Natural killer cell (primary cell): ENCODE measurements at regions not wholly inside any gene's neighbourhood (a gene's known extent, or its start where the extent isn't known, plus 50 kb on each side); places are given as distances from the start of the nearest gene placed in this dataset.

Experiments used
- ATAC-seq, 3 donors: fragments of 150-1000 bp in 2 of 3; fragments of 200-7000 bp in 1 of 3; cut with Tn5 transposase; 1 replicate in 1 of 3; 2 replicates in 2 of 3; pipeline ENCODE4 v1.10.0; 2021; ENCODE audit warnings: mild to moderate bottlenecking in 2 of 3, moderate library complexity in 2 of 3
- DNase-seq, 2 donors: peaks; one replicate each; pipeline versions ENCODE4 v3.0.0 to v3.0.0-alpha.2; 2013 to 2021; ENCODE audit warnings: mixed read lengths in 1 of 2
- H3K27ac ChIP-seq: one replicate; pipeline ENCODE4 v1.5.1; 2013; ENCODE audit warnings: mild to moderate bottlenecking, low read length
- H3K27me3 ChIP-seq: one replicate; pipeline ENCODE4 v1.6.1; 2013; ENCODE audit warnings: low read length; ENCODE audit not compliant: control insufficient read depth, insufficient read depth
- H3K36me3 ChIP-seq: one replicate; pipeline ENCODE4 v1.6.1; 2013; ENCODE audit warnings: low read length; ENCODE audit not compliant: control insufficient read depth, insufficient read depth
- H3K4me1 ChIP-seq: one replicate; pipeline ENCODE4 v1.6.1; 2013; ENCODE audit warnings: low read length; ENCODE audit not compliant: control insufficient read depth, insufficient read depth
- H3K4me3 ChIP-seq: one replicate; pipeline ENCODE4 v1.5.1; 2013; ENCODE audit warnings: low read length
- H3K9me3 ChIP-seq: one replicate; pipeline ENCODE4 v1.6.1; 2013; ENCODE audit warnings: low read length; ENCODE audit not compliant: control insufficient read depth, insufficient read depth
- H3K27ac Mint-ChIP-seq, 2 donors: one replicate each; pipeline ENCODE4 v1.8.0; 2022; ENCODE audit warnings: mild to moderate bottlenecking in 2 of 2, mixed read lengths in 2 of 2, moderate library complexity in 1 of 2
- H3K27me3 Mint-ChIP-seq, 2 donors: one replicate each; pipeline ENCODE4 v1.8.0; 2022; ENCODE audit warnings: low read depth in 2 of 2, mixed read lengths in 2 of 2
- H3K36me3 Mint-ChIP-seq: one replicate; pipeline ENCODE4 v1.8.0; 2022; ENCODE audit warnings: mixed read lengths
- H3K4me1 Mint-ChIP-seq, 2 donors: one replicate each; pipeline ENCODE4 v1.8.0; 2022; ENCODE audit warnings: mixed read lengths in 2 of 2
- H3K4me3 Mint-ChIP-seq: one replicate; pipeline ENCODE4 v1.8.0; 2022; ENCODE audit warnings: mild to moderate bottlenecking, moderate library complexity, mixed read lengths
- H3K9me3 Mint-ChIP-seq, 2 donors: one replicate each; pipeline ENCODE4 v1.8.0; 2022; ENCODE audit warnings: mixed read lengths in 2 of 2
- WGBS: methylation state at CpG from one replicate; pipeline ENCODE4 v1.1.7; 2013; ENCODE audit warnings: missing lambda C conversion rate; ENCODE audit not compliant: insufficient coverage; 5-methylcytosine and 5-hydroxymethylcytosine counted together
- intact Hi-C: fragments of 100-400 bp; cut with micrococcal nuclease; formaldehyde crosslinking; loops from one replicate; pipeline ENCODE4 v1.14.2; 2022
- TF ChIP-seq, protein P1 (sequence below): fragments of 200-600 bp; IDR thresholded peaks from one replicate; pipeline ENCODE4 v1.8.0; 2022; ENCODE audit warnings: antibody characterized with exemption

DNA sequence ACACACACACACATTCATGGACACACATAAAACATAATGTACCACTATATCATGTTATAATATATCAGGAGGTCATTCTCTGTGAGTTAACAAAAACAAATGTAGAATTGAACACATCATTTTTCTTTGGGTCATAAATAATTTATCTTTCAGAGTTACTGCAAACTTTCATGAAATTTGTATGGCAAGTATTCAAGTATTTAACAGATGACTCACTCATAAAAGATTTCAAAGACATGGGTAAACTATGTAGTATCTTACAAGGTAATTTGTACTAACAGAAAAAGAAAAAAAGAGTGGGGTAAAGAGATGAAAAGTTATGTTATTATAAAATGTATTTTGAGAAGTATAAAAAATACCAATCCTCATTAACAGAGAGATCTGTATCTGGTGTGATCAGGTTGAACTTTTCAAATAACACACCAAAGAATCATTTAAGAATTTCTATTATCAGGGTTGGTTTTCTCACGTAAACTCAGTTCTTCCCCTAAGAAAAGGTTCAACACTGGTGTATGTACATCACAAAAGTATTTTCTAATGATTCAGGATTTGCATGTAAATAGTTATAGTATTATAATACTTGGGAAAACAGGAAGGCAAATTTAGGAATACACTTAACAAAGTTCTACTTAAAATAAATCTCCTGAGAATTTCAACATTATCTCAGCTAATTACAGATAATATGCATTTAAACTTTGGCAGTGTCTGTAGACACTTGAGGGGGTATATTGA, 933.1 kb upstream of the LRRN3 start:
- intact Hi-C loops = no loop called here
- no peaks in the 10 kb centered on the region for H3K4me1 Mint-ChIP-seq
- WGBS = no CpG with 5 or more reads among the region's 1 CpG
- DNase-seq = no peak
- no peak overlapping the region for H3K4me3 ChIP-seq
- no peaks in the 10 kb centered on the region for H3K4me1 ChIP-seq
- no peaks in the 10 kb centered on the region for H3K36me3 ChIP-seq
- no peak overlapping the region for H3K27ac ChIP-seq
- TF ChIP-seq, protein P1, sequence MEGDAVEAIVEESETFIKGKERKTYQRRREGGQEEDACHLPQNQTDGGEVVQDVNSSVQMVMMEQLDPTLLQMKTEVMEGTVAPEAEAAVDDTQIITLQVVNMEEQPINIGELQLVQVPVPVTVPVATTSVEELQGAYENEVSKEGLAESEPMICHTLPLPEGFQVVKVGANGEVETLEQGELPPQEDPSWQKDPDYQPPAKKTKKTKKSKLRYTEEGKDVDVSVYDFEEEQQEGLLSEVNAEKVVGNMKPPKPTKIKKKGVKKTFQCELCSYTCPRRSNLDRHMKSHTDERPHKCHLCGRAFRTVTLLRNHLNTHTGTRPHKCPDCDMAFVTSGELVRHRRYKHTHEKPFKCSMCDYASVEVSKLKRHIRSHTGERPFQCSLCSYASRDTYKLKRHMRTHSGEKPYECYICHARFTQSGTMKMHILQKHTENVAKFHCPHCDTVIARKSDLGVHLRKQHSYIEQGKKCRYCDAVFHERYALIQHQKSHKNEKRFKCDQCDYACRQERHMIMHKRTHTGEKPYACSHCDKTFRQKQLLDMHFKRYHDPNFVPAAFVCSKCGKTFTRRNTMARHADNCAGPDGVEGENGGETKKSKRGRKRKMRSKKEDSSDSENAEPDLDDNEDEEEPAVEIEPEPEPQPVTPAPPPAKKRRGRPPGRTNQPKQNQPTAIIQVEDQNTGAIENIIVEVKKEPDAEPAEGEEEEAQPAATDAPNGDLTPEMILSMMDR = no peak
- peaks cover 3% of the 10 kb centered on the region for H3K9me3 ChIP-seq
- no peak for ATAC-seq
- H3K27me3 ChIP-seq = no peaks in the 10 kb centered on the region
- H3K9me3 Mint-ChIP-seq = peaks cover 8 to 29% of the 10 kb centered on the region in 2 donors
- no peak overlapping the region for H3K27ac Mint-ChIP-seq
- no peak overlapping the region for H3K4me3 Mint-ChIP-seq
- H3K27me3 Mint-ChIP-seq = no peaks in the 10 kb centered on the region
- H3K36me3 Mint-ChIP-seq = no peaks in the 10 kb centered on the region

DNA sequence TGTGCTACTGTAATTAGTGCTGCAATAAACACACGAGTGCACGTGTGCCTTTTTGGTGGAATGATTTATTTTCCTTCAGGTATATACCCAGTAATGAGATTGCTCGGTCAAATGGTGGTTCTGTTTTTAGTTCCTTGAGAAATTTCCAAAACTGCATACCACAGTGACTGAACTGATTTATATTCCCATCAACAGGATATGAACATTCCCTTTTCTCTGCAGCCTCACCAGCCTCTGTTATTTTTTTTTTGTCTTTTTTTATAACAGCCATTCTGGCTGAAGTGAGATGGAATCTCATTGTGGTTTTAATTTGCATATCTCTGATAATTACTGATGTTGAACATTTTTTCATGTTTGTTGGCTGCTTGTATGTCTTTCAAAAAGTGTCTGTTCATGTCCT, 922.9 kb upstream of the LRRN3 start:
- Histone ChIP-seq H3K27me3 (no peaks in the 10 kb centered on the region), H3K36me3 (no peaks in the 10 kb centered on the region), H3K9me3 (no peaks in the 10 kb centered on the region), H3K4me1 (no peaks in the 10 kb centered on the region), H3K27ac (no peak overlapping the region), H3K4me3 (no peak overlapping the region)
- intact Hi-C loops = no loop called here
- no peaks in the 10 kb centered on the region for H3K36me3 Mint-ChIP-seq
- no peak overlapping the region for H3K4me3 Mint-ChIP-seq
- no peak for DNase-seq
- H3K4me1 Mint-ChIP-seq = no peaks in the 10 kb centered on the region
- H3K27me3 Mint-ChIP-seq = no peaks in the 10 kb centered on the region
- WGBS = 89% methylated on average over 3 of the region's 3 CpGs
- ATAC-seq = no peak
- TF ChIP-seq, protein P1 = no peak
- no peak overlapping the region for H3K27ac Mint-ChIP-seq
- H3K9me3 Mint-ChIP-seq = peaks cover 21 to 26% of the 10 kb centered on the region in 2 donors

GRCh38 chr7:110170841-110171240, 920.1 kb upstream of the LRRN3 start:
- no peak overlapping the region for H3K27ac ChIP-seq
- peaks cover 24 to 28% of the 10 kb centered on the region in 2 donors for H3K9me3 Mint-ChIP-seq
- H3K4me3 ChIP-seq = no peak overlapping the region
- no peaks in the 10 kb centered on the region for H3K27me3 ChIP-seq
- no peaks in the 10 kb centered on the region for H3K36me3 ChIP-seq
- intact Hi-C loops = no loop called here
- no peak overlapping the region for H3K27ac Mint-ChIP-seq
- 88% methylated on average over 2 of the region's 2 CpGs for WGBS
- TF ChIP-seq, protein P1 = no peak
- no peak for DNase-seq
- H3K36me3 Mint-ChIP-seq = no peaks in the 10 kb centered on the region
- no peaks in the 10 kb centered on the region for H3K4me1 ChIP-seq
- no peaks in the 10 kb centered on the region for H3K4me1 Mint-ChIP-seq
- no peak overlapping the region for H3K4me3 Mint-ChIP-seq
- H3K9me3 ChIP-seq = no peaks in the 10 kb centered on the region
- ATAC-seq = no peak
- no peaks in the 10 kb centered on the region for H3K27me3 Mint-ChIP-seq

GRCh38 chr7:110177463-110177862, 913.5 kb upstream of the LRRN3 start:
- Histone ChIP-seq H3K36me3 (no peaks in the 10 kb centered on the region), H3K27me3 (no peaks in the 10 kb centered on the region), H3K27ac (no peak overlapping the region), H3K4me1 (no peaks in the 10 kb centered on the region), H3K9me3 (peaks cover 4% of the 10 kb centered on the region), H3K4me3 (no peak overlapping the region)
- no peaks in the 10 kb centered on the region for H3K27me3 Mint-ChIP-seq
- peaks cover 11 to 21% of the 10 kb centered on the region in 2 donors for H3K9me3 Mint-ChIP-seq
- no peaks in the 10 kb centered on the region for H3K4me1 Mint-ChIP-seq
- TF ChIP-seq, protein P1 = no peak
- H3K27ac Mint-ChIP-seq = no peak overlapping the region
- intact Hi-C loops = no loop called here
- H3K4me3 Mint-ChIP-seq = no peak overlapping the region
- H3K36me3 Mint-ChIP-seq = no peaks in the 10 kb centered on the region
- ATAC-seq (no peak), DNase-seq (no peak)
- 20% methylated on average over 1 of the region's 5 CpGs for WGBS
